Prostate gland (tissue), 2 donors: ENCODE measurements at regions not wholly inside any gene's neighbourhood (a gene's known extent, or its start where the extent isn't known, plus 50 kb on each side); places are given as distances from the start of the nearest gene placed in this dataset.

ENCODE experiments used
- POLR2A ChIP-seq: fragments of 450-650 bp; IDR thresholded peaks from one replicate; pipeline ENCODE4 v1.6.1; 2016; ENCODE audit warnings: antibody characterized with exemption, mild to moderate bottlenecking
- POLR2AphosphoS5 ChIP-seq: sonication (generic); formaldehyde crosslinking; IDR thresholded peaks from one replicate; pipeline ENCODE4 v1.6.1; 2017; ENCODE audit warnings: antibody characterized with exemption
- TF ChIP-seq, protein P1 (sequence below), 4 experiments: fragments of 200-600 bp in 2 of 4; fragments of 450-650 bp in 2 of 4; sonication (generic) in 2 of 4; IDR thresholded peaks; 1 replicate in 3 of 4; 2 replicates in 1 of 4; pipeline ENCODE4 v1.5.1; 2016 to 2019; ENCODE audit warnings: antibody characterized with exemption in 4 of 4, mild to moderate bottlenecking in 2 of 4, moderate library complexity in 2 of 4

DNA sequence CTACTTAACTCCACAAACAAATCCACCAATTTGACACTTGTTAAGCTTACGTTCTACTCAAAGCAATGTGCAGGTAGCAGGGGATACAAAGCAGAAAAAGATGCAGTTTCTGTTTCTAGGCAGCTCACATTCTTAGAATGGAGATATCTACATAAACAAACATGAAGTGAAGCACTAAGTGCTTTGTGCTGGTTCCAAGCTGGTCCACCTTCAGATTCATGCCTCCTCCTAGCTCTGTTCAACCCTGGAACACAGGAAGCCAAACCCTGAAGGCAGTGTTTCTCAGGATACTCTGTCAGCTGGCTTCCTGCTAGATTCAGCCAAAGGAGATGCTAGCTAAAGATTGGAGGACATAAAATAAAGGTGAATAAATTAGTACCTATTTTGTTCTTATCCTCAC, 55.3 kb upstream of the NOL4 start:
- TF ChIP-seq, protein P1, sequence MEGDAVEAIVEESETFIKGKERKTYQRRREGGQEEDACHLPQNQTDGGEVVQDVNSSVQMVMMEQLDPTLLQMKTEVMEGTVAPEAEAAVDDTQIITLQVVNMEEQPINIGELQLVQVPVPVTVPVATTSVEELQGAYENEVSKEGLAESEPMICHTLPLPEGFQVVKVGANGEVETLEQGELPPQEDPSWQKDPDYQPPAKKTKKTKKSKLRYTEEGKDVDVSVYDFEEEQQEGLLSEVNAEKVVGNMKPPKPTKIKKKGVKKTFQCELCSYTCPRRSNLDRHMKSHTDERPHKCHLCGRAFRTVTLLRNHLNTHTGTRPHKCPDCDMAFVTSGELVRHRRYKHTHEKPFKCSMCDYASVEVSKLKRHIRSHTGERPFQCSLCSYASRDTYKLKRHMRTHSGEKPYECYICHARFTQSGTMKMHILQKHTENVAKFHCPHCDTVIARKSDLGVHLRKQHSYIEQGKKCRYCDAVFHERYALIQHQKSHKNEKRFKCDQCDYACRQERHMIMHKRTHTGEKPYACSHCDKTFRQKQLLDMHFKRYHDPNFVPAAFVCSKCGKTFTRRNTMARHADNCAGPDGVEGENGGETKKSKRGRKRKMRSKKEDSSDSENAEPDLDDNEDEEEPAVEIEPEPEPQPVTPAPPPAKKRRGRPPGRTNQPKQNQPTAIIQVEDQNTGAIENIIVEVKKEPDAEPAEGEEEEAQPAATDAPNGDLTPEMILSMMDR (IDR thresholded peaks at IDR 0.05) = no peak
- TF ChIP-seq POLR2A = no peak
- no peak for TF ChIP-seq POLR2AphosphoS5
